T follicular helper cell (primary cell): ENCODE measurements at regions not wholly inside any gene's neighbourhood (a gene's known extent, or its start where the extent isn't known, plus 50 kb on each side); places are given as distances from the start of the nearest gene placed in this dataset.

ENCODE experiments used
- DNase-seq: peaks from one replicate; pipeline ENCODE4 v3.0.0-alpha.2; 2020; ENCODE audit warnings: low read depth

DNA sequence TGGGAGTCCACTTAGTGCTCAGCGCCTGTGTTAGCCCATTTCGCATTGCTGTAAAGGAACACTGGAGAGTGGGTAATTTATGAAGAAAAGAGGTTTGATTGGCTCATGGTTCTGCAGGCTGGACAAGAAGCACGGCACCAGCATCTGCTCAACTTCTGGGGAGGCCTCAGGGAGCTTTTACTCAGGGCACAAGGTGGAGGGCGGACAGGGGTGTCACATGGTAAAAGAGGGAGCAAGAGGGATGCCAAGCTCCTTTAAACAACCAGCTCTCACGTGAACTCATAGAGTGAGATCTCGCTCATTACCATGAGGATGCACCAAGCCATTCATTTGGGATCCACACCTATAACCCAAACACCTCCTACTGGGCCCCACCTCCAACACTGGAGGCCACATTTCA, 181.4 kb upstream of the TLE3 start:
- no peak for DNase-seq

DNA sequence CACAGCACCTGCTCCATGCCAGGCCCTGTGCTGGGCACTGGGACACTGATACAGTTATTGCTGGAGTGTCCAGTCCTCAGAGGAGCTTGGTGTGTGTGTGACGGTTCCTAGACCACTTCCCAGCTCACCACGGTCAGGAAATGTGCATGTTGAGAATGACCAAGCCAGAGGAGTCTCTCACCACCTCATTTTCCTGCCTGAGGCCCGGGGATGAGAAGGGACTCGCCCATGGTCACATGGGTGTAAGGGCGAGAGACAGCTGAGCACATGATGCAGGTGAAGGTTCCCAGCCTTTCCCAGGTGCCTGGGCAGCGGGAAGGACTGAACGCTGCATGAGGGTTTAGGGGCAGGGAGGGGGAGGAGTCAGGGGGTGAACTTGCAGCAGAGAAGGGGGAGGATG, 180.9 kb upstream of the TLE3 start:
- no peak for DNase-seq

DNA sequence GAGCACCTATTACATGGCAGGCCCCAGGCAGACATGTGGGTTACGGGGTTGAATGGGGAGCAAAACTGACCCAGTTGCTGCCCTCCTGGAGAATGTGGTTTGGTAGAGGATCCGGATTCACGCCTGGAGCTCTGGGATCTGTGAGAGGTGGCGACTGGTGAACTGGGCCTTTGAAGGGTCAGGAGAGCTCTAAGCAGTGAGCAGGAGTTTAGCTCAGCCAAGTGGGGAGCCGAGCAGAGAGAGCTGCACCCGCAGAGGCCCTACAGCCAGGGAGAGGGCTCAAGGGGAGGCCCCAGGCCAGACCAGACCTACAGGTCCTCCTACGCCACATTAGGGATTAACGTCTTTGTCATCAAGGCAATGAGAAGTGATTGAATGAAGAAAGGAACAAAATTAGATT, 179.8 kb upstream of the TLE3 start:
- no peak for DNase-seq

DNA sequence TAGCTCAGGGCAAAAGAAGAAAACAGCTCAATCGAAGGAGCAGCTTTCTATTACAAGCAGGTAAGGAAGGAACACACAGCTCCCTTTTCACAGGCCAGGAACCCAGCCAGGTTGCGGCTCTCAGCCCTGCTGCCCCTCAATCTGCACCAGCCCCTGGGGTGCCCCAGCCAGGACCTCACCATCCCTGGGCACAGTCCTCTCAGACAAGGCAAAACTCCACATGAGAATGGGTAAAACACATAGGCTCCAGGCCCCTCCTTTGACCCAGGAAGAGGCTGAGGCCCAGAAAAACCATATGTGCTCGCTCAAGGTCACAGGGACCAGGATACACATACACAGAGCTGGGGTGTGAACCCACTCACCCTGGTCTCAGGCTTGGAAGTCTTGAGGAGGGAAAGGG, 178.7 kb upstream of the TLE3 start:
- no peak for DNase-seq

DNA sequence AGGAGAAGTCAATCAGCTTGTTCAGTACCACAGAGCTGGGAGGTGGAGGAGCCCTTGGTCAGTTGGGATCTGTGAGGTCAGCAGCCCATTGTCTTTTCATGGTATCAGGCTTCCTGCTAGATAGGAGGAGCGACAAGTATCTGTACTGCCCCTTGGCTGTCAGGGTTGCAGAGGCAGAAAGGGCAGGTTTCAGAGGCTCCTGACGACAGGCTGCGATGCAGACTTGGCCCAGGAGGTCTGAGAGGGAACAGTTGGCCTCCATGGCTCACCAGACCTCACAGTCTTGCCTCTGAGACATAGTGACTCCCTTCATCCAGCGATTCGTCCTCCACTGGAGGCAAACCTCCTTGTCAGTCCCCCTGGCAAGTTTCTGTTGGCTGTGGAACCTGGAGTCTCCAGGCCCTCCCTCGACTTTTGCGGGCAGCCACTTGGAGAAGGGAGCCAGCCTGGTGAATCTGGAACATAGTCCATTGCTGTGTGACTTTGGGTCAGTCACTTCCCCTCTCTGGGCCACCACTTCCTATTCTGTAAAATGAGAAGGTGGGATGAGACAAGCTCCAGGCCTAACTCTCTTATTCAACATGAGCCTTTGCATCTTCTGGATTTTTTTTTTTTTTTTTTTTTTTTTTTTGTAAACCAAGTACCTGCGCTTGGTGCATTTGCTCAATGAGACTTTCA, 177.9 kb upstream of the TLE3 start:
- no peak for DNase-seq

DNA sequence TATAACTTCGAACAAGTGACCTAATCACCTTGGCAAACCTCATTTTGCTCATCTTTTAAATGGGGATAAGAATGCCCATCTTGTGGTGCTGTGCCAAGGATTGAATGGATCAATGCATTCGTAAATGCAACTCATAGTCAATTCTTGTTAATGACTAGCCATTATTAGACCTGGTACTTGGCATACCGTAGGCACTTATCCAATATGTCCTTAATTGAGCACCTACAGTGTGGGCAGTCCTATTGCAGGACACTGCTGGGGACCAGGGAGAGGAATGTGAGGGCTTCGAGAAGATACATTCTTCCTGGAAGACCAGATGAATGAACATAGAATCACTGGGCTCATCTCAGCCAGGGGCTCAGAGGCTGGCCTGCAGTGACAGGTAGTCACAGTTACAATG, 177.2 kb upstream of the TLE3 start:
- DNase-seq = no peak

DNA sequence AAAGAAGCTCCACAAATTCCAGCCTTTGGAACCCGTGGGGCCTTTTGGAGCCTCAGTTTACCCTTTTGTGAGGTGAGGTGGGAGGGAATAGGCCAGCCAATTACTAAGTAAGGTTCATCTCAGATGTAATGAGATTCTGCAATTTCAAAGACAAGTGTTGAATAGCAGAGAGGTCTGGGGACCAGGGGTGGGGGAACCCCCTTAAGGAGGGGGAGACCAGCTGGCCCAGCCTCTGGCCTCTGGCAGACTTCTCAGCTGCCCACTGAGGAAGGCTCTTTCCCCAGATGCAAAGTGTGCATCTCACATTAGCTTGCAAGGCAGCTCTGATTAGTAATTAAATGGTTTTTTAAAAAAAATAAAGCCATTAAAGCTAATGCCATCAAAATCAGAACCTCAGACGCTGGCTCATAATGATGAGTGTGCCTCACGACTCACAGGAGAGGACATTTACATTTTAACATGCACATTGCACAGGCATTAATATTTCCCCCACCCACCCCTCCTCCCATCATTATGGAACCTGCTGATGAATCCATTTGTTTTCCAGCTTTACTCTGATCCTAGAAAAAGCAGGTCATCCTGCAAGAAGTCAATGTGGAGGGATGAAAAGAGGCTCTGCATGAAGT, 176.7 kb upstream of the TLE3 start:
- no peak for DNase-seq

DNA sequence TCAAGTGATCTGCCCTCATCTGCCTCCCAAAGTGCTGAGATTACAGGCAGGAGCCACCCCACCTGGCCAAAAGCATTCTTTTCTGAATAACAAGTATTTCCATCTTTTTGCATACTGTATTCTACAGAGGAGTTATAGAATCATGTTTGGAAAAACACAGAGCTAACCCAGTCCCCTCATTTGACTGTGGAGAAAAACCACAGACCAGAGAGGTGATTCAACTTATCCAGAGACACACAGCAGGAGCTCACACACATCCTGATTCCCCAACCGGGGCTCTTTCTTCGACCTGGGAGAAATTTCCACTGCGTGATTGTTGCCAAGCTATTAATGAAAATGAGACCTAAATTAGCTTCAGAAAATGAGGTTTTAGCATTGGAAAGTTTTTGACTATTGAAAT, 176.1 kb upstream of the TLE3 start:
- no peak for DNase-seq

DNA sequence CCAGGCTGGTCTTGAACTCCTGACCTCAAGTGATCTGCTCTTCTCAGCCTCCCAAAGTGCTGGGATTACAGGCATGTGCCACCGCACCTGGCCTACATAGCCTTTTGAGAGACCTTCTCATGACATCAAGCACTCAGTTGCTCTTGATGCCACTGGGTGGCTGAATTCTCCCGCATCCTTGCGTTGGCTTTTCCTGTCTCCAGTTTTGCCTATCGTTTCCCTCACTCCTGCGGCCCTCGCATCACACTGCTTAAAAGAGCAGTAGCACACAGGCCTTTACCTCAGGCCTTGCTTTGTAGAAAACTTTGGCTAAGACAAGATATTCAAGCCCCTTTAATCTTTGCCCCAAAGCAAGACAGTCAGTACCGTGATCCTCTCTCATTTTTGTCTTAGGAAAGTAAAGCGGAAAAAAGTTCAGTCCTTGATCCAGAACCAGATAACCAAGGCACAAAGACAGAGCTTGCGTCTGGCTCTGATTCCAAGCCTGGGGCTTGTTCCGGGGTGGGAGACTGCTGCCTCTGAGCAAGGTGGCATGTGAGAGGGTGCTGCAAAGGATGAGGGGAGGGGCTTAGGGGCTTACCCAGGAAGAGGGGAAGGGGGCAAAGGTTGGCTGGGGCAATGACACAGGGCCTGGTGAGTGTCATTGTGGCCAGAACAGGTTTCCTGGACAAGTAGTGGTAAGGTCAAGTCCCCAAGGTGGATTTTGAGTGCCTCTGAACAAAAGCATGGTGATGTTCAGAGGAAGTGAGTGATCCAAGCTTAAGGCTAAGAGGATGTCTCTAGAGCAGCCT, 175.0 kb upstream of the TLE3 start:
- DNase-seq = no peak

DNA sequence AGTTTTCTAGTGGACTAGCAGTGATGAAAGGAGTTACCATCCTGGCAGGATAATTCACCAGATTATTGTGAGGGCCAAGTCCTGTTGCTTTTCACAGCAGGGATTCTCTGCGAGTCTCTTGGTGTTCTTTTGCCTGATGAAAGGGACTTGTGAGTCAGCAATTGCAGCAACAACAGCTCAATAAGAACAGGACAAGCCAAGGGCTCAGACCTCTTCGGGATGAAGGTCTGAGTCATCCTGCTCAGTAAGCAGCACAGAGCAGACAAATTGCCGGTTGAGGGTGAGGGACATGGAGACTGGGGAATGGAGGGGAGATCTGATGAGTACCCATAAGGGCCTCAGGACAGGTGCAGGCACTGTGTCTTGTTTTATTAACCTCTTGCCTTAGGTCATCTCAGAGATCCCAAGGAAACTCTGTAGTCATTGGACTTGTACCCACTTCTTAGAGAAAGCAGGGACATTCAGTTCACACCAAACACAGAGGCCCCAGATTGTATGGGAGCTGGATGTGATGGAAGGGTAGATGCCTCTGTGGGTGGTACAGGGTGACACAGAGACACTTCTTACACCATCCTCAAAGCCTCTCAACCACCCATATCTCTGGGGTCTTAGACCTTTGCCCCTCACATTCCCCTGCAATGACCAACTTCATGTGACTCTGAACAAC, 173.8 kb upstream of the TLE3 start:
- DNase-seq = no peak

DNA sequence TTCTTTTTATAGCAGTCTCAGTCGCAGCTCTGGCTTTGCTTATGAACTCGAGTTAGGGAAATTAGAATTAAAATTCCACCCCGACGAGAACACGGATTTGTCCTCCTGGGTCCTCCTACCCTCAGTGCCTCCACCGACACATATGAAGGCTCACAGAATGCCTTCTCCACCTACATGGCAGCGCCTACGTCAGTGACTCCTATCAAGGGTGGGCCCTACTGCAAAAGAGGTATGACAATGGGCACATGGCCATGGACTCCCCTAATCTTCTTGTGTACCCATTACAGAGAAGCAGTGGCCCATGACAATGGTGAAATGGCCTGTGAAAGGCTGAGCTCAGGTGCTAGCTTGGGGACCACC, 173.0 kb upstream of the TLE3 start:
- DNase-seq = no peak

DNA sequence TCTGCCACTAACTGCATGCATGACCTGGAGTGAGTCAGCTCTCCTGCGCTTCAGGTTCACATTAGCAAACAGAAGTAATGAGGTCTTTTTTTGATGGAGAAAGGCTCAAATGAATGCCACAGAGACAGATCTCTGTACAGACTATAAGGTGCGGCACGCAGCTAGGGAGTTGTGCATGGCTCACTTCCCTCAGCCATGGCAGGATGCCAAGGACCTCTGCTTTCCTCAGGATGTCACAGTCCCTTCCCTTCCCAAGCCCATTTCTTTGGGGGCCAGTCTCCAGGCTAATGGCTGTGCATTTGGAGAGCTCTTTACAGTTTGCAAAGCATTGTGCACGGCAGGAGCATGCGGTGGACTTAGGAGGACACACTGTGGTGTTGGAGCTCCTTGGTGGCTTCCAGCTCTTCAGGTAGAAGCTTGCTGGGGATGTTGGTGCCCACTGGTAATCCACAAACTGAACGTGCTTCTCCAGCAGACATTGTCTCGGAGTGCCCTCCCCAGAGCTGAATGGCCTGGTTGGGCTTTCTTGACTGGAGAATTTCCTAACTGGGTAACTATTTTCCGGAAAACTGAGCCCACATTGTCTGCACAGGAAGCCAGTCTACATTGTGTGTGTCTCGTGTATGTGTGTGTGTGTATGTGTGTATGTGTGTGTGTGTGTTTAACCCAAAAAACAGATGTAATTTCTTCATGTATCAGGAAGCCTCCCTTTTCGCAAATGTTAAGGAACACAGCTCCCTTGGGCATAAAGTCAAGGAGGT, 172.5 kb upstream of the TLE3 start:
- no peak for DNase-seq

DNA sequence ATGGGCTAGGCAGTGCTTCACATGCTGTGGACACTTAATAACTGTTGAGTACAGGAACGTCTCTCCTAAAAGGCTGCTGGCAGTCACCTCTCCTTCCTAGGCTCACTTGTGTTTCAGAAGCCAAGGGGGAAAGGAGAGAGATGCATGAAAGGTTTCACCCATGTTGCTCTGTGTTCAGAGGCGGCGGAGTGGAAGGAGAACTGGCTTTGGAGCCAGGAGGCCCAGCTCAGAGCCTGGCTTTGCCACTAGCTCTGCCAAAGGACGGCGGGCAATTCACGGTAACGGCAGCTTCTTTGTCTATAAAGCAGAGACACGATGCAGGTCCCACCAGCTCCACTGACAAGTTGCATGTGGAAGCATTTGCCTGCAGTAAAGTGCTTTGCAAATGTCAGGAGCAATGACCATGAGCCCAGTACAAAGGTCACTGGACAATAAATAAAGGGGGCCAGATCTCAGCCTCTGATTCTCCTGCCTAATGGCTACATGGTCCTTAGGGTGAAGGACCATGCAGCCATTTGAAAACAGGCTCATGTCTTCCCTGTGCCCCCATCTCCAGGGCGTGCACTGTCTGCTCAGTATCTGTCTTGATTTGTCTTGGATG, 171.7 kb upstream of the TLE3 start:
- DNase-seq = no peak

DNA sequence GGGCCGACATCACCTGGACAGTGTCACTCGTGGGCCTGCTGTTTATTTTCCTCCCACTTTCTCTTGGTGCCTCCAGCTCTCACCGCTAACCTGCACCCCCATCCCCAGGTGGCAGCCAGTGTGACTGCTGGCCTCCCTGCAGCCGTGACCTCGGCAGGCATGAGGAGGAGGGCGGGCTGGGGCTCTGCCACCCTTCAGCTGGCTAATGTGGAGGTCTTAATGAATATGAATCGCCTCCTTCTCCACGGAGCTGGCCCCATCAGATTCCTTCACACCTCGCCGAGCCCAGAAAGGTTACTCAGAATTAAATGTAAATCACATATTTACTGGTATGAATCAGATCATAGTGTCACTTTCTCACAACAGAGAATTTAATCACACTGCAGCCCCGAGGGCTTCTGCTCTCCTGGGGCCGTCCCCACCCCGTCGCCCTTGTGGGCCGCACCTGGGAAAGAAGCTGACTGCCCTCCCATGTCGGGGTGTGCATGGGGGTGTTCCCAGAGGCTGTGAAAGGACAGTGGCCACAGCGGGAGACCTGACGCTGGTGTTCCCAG, 171.1 kb upstream of the TLE3 start:
- DNase-seq = no peak

DNA sequence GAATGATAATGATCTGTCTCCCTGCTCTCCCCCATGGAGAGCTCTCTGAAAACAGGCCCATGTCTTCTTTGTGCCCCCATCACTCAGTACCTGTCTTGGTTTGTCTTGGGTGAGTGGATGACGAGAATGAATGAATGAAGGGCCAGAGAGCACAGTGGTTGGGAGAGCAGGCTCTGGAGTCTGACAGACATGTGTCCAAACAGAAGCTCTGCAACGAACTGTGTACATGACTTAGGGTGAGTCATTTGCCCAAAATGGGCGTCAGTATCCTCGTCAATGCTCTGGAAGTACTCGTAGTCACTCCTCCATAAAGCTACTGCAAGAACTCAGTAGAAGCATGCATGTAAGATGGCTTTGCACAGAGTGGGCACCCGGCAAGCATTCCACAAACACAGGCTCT, 170.2 kb upstream of the TLE3 start:
- no peak for DNase-seq

DNA sequence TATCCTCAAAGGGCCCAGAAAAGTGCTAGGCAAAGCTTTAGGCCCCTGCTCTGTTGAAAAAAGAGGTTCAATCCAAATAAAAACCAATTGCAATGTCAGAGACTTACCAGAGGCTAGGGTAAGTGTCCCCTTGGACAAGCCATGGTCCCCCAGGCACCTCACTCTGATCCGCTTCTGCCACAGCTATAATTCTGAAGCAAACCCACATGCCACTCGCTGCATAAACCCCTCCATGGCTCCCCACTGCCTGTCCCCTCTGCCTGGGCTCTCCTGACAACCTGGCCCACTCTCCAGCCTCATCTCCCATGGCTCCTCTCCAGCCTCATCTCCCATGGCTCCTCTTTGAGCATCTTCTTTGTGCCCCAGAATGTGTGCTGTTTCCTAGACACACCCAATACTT, 169.6 kb upstream of the TLE3 start:
- no peak for DNase-seq

DNA sequence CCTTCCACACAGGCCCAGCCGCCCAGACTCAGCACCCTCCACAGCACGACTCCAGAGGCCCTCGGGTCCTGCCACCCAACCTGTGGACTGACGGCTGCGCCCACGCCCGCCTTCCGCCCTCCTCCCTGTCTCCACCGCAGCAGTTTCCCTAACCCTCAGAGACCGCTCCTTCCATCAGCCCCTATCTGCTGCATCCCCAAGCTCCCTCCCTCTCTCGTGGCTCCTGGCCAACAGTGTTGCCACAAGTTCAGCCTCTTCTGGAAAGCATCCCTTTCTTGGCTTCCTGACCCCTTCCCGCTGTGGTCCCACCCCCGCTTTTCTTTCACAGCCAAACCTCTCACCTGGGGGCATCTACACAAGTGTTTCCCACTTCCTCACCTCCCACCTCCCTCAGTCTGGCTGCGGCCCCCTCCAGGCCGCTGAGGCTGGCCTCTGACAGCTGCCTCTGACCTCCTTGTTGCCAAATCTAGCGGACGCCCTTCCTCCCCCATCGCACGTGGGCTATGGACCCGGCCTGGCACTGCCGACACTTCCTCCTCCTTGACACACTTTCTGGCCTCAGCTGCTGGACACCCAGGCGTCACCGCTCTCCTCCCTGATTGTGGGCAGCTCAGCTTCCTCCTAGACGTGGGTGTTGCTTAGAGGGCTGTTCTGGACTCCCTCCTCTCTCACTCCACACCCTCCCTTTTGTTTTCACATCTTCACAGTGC, 168.8 kb upstream of the TLE3 start:
- DNase-seq = no peak

DNA sequence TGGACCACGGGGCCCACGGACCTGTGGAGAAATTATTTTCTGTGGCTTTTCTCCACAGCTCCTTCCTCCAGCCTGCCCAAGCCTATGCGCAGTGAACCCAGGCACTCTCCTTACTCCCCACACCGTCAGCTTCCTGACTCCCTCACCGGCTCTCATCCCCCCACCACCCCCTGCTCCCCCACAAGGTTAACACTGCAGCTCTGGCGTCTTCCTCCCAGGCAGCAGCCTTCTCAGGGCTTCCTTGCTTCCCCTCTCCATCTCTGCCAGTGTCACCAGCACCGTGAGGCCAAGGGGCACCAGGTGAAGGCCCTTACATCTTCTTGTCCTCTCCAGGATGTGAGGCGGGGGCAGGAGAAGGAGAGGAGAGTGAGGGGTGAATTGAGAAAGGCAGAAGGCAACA, 168.3 kb upstream of the TLE3 start:
- no peak for DNase-seq

DNA sequence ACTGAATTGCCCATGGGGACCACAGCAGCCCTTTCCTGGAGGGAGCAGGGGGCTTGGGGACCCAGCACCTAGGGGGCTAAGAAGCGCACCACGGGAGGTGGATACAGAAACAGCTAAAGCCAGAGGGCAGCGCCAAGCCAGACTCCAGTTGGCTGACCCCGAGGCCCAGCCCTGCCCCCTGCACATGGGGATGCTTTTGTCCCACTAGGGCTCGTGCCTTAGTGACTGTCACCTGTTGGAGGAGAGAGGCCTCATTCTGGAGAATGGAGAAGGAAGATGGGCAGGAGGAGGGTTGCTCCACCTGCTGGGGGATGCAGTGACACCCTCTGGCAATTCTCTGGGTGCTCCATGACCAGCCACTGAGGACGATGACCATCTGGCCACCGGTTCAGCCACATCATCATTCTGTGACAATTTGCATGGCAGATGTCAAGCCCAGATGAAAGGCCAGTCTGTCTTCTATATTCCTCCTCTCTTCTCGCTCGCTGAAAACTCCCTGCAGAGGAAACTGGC, 167.8 kb upstream of the TLE3 start:
- DNase-seq = no peak

DNA sequence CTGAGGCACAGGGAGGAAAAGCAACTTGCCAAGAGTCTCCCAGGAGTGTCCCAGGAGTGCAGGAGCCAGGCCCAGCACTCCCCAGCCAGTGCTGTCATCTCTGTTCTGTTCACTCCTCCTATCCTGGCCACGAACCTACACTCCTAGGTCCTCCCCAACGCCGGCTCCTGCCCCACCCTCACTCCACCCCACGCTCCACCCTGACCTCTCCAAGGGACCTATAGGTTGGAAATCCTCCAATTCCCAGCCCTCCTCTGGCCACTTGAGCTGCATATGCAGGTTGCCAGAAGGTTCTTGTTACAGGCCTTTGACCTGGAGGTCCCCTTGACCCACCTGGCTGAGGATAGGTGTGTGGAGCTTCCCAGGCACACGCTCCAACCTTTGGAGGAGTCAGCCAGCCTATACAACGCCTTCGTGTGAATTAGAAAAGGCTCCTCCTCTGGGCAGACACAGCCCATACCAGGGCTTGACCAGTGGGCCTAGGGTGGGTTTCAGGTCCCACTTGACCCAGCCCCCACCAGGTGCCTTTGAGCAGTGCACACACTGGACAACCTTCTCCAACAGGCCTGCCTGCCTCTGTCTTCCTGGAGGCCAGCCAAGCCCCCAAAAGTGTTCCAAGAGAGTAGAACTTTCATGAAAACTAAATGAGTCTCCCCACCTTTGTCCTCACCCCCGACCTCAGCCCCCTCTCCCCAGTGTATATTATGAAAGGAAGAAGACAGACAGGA, 167.2 kb upstream of the TLE3 start:
- DNase-seq = no peak
